Fibroblast of lung (primary cell): ENCODE measurements at regions not wholly inside any gene's neighbourhood (a gene's known extent, or its start where the extent isn't known, plus 50 kb on each side); places are given as distances from the start of the nearest gene placed in this dataset.

Experiments used
- DNase-seq, 2 donors: peaks; one replicate each; pipeline versions ENCODE4 v3.0.0 to v3.0.0-alpha.2; 2010; ENCODE audit warnings: low read depth in 2 of 2
- H2AFZ ChIP-seq: 2 replicates; pipeline ENCODE4 v1.5.1; 2012; ENCODE audit warnings: low read length, control low read depth, inconsistent platforms
- H3K27ac ChIP-seq: 2 replicates; pipeline ENCODE4 v1.5.1; 2011; ENCODE audit warnings: low read length, control low read depth; ENCODE audit not compliant: insufficient read depth
- H3K27me3 ChIP-seq: 2 replicates; pipeline ENCODE4 v1.5.1; 2011; ENCODE audit warnings: mild to moderate bottlenecking, low read length; ENCODE audit not compliant: control insufficient read depth, insufficient read depth
- H3K36me3 ChIP-seq: 2 replicates; pipeline ENCODE4 v1.5.1; 2011; ENCODE audit warnings: low read length; ENCODE audit not compliant: control insufficient read depth, insufficient read depth
- H3K4me1 ChIP-seq: 2 replicates; pipeline ENCODE4 v1.5.1; 2011; ENCODE audit warnings: low read length; ENCODE audit not compliant: control insufficient read depth, insufficient read depth; ENCODE audit errors: extremely low read depth
- H3K4me2 ChIP-seq: 2 replicates; pipeline ENCODE4 v1.5.1; 2011; ENCODE audit warnings: low read length, control low read depth; ENCODE audit not compliant: insufficient read depth; ENCODE audit errors: extremely low read depth
- H3K4me3 ChIP-seq, 4 experiments: fragments of 200-600 bp in 1 of 4; sonication (generic) in 1 of 4; replicated peaks in 1 of 4; 2 replicates each; pipeline ENCODE4 v1.5.1; 2011 to 2016; ENCODE audit warnings: low read length in 4 of 4, low read depth in 3 of 4, mild to moderate bottlenecking in 3 of 4, control low read depth in 2 of 4, inconsistent platforms in 1 of 4, mixed read lengths in 1 of 4; ENCODE audit not compliant: insufficient read depth in 1 of 4; ENCODE audit errors: control extremely low read depth in 1 of 4
- H3K79me2 ChIP-seq: 2 replicates; pipeline ENCODE4 v1.5.1; 2012; ENCODE audit warnings: mild to moderate bottlenecking, low read length, inconsistent platforms; ENCODE audit not compliant: control insufficient read depth, insufficient read depth
- H3K9ac ChIP-seq: 2 replicates; pipeline ENCODE4 v1.5.1; 2011; ENCODE audit warnings: mild to moderate bottlenecking, low read length, control low read depth; ENCODE audit not compliant: insufficient read depth
- H3K9me3 ChIP-seq: 2 replicates; pipeline ENCODE4 v1.5.1; 2012; ENCODE audit warnings: low read depth, low read length; ENCODE audit not compliant: control insufficient read depth, insufficient read depth
- H4K20me1 ChIP-seq: 2 replicates; pipeline ENCODE4 v1.5.1; 2011; ENCODE audit warnings: low read length; ENCODE audit not compliant: control insufficient read depth, insufficient read depth; ENCODE audit errors: extremely low read depth
- EZH2 ChIP-seq: IDR thresholded peaks from 2 replicates; pipeline ENCODE4 v1.5.1; 2012; ENCODE audit warnings: low read length, control low read depth, mild to moderate bottlenecking; ENCODE audit errors: missing control alignments
- TF ChIP-seq, protein P1 (sequence below), 2 donors: IDR thresholded peaks in 1 of 2; conservative IDR thresholded peaks in 1 of 2; 1 replicate in 1 of 2; 2 replicates in 1 of 2; pipeline ENCODE4 v1.5.1; 2011 to 2012; ENCODE audit warnings: low read length in 2 of 2, control low read depth in 1 of 2, inconsistent platforms in 1 of 2, low read depth in 1 of 2, mild to moderate bottlenecking in 1 of 2

DNA sequence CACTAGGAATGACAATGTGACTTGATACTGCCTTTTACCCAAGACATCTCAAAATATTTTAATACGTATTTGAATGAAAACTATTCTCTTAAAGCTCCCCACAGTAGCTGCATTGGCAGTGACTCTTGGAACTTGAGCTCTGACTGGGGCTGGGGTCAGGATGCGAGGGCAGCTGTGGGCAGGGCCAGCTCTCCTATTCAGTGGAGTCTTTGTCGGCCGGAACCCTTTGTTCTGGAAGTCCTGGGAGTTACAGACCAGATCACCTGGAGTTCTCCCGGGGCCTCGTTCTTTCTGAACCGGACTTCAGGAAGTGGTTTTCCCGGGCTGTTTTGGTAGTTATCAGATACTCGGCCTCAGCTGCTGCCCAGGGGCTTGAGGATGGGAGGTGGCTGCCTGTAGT is 84.9 kb downstream of the NPIPB11 start:
- Histone ChIP-seq H3K27me3 (no peaks in the 10 kb centered on the region), H3K27ac (no peak overlapping the region), H3K4me1 (peaks cover 3% of the 10 kb centered on the region), H3K4me2 (no peak overlapping the region), H4K20me1 (no peaks in the 10 kb centered on the region), H3K79me2 (no peaks in the 10 kb centered on the region), H3K4me3 (no peak overlapping the region), H3K9ac (no peak overlapping the region), H3K36me3 (no peaks in the 10 kb centered on the region), H3K9me3 (no peaks in the 10 kb centered on the region), H2AFZ (no peak overlapping the region)
- TF ChIP-seq, protein P1, sequence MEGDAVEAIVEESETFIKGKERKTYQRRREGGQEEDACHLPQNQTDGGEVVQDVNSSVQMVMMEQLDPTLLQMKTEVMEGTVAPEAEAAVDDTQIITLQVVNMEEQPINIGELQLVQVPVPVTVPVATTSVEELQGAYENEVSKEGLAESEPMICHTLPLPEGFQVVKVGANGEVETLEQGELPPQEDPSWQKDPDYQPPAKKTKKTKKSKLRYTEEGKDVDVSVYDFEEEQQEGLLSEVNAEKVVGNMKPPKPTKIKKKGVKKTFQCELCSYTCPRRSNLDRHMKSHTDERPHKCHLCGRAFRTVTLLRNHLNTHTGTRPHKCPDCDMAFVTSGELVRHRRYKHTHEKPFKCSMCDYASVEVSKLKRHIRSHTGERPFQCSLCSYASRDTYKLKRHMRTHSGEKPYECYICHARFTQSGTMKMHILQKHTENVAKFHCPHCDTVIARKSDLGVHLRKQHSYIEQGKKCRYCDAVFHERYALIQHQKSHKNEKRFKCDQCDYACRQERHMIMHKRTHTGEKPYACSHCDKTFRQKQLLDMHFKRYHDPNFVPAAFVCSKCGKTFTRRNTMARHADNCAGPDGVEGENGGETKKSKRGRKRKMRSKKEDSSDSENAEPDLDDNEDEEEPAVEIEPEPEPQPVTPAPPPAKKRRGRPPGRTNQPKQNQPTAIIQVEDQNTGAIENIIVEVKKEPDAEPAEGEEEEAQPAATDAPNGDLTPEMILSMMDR (conservative IDR thresholded peaks at IDR 0.05 in 1 of 2, IDR thresholded peaks at IDR 0.05 in 1 of 2; ENCODE audit: low read depth in 1 of 2, low read length in 2 of 2), result no peak
- no peak for TF ChIP-seq EZH2
- DNase-seq, result no peak

- Histone ChIP-seq H3K4me1 (peaks cover 3% of the 10 kb centered on the region), H3K4me3 (no peak overlapping the region), H4K20me1 (no peaks in the 10 kb centered on the region), H3K27ac (no peak overlapping the region), H3K9me3 (no peaks in the 10 kb centered on the region), H3K79me2 (no peaks in the 10 kb centered on the region), H3K4me2 (no peak overlapping the region), H3K36me3 (no peaks in the 10 kb centered on the region), H3K27me3 (no peaks in the 10 kb centered on the region), H2AFZ (no peak overlapping the region), H3K9ac (no peak overlapping the region)
- TF ChIP-seq, protein P1 (conservative IDR thresholded peaks at IDR 0.05 in 1 of 2, IDR thresholded peaks at IDR 0.05 in 1 of 2; ENCODE audit: low read depth in 1 of 2, low read length in 2 of 2), result no peak
- TF ChIP-seq EZH2, result no peak
- no peak for DNase-seq
Measured at GRCh38 chr16:29321000-29321393, 85.5 kb downstream of the NPIPB11 start.

- H3K27ac ChIP-seq, result no peak overlapping the region
- H2AFZ ChIP-seq, result no peak overlapping the region
- no peaks in the 10 kb centered on the region for H3K9me3 ChIP-seq
- H3K79me2 ChIP-seq, result no peaks in the 10 kb centered on the region
- H3K4me1 ChIP-seq, result peaks cover 3% of the 10 kb centered on the region
- DNase-seq, result no peak
- TF ChIP-seq, protein P1 (conservative IDR thresholded peaks at IDR 0.05 in 1 of 2, IDR thresholded peaks at IDR 0.05 in 1 of 2; ENCODE audit: low read depth in 1 of 2, low read length in 2 of 2), result no peak
- TF ChIP-seq EZH2, result no peak
- H3K9ac ChIP-seq, result no peak overlapping the region
- no peak overlapping the region for H3K4me3 ChIP-seq
- H3K27me3 ChIP-seq, result no peaks in the 10 kb centered on the region
- H3K36me3 ChIP-seq, result no peaks in the 10 kb centered on the region
- no peaks in the 10 kb centered on the region for H4K20me1 ChIP-seq
- H3K4me2 ChIP-seq, result no peak overlapping the region
Measured at GRCh38 chr16:29320274-29320999, 86.1 kb downstream of the NPIPB11 start.
